ENCODE measurements at regions not wholly inside any gene's neighbourhood (a gene's known extent, or its start where the extent isn't known, plus 50 kb on each side); places are given as distances from the start of the nearest gene placed in this dataset.

DNA sequence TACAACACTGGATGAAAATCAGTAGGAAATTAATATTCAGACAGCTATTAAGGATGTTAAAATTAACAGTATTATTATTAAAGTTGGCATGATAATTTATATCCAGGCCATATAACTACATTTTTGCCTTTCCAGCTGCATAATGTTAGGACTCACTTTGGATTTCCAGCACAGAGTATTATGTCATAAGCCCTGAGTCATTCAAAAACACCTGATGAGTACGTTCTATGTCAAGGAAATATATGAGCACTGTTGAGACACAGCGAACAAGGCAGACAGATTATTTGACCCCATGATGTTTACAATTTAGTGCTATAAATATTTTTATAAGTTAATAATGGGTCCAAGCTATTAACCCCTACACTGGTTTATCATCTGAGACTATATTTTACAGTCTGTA lies 59.8 kb upstream of the RIT2 start:
- TF ChIP-seq, protein P1, sequence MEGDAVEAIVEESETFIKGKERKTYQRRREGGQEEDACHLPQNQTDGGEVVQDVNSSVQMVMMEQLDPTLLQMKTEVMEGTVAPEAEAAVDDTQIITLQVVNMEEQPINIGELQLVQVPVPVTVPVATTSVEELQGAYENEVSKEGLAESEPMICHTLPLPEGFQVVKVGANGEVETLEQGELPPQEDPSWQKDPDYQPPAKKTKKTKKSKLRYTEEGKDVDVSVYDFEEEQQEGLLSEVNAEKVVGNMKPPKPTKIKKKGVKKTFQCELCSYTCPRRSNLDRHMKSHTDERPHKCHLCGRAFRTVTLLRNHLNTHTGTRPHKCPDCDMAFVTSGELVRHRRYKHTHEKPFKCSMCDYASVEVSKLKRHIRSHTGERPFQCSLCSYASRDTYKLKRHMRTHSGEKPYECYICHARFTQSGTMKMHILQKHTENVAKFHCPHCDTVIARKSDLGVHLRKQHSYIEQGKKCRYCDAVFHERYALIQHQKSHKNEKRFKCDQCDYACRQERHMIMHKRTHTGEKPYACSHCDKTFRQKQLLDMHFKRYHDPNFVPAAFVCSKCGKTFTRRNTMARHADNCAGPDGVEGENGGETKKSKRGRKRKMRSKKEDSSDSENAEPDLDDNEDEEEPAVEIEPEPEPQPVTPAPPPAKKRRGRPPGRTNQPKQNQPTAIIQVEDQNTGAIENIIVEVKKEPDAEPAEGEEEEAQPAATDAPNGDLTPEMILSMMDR (IDR thresholded peaks at IDR 0.05; ENCODE audit: low read length, missing control alignments), result no peak
- H3K4me3 ChIP-seq (replicated peaks; ENCODE audit: low read depth, low read length), result no peak overlapping the region
- DNase-seq (ENCODE audit: low read depth), result no peak

DNA sequence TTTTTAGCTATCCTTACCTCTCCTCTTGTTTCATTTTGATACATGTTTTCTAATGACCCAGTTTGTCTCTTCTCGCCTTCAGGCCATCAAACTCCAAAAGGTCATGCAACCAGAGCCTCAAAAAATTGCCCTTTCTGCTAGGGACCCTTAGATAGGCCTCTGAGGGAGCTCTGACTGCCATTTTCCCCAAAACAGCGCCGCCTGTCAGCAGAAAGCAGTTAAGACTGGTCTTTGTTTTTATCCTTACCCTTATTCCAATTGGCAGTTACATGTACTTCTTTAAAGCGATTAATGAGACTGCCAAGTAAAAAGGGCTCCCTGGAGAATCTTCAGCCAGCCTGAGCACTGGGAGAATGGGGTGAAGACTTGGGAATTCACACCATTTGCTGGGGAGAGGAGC lies 55.1 kb upstream of the RIT2 start:
- DNase-seq (ENCODE audit: low read depth), result no peak
- TF ChIP-seq, protein P1 (IDR thresholded peaks at IDR 0.05; ENCODE audit: low read length, missing control alignments), result no peak
- H3K4me3 ChIP-seq (replicated peaks; ENCODE audit: low read depth, low read length), result no peak overlapping the region
